ENCODE measurements at regions not wholly inside any gene's neighbourhood (a gene's known extent, or its start where the extent isn't known, plus 50 kb on each side); places are given as distances from the start of the nearest gene placed in this dataset.

DNA sequence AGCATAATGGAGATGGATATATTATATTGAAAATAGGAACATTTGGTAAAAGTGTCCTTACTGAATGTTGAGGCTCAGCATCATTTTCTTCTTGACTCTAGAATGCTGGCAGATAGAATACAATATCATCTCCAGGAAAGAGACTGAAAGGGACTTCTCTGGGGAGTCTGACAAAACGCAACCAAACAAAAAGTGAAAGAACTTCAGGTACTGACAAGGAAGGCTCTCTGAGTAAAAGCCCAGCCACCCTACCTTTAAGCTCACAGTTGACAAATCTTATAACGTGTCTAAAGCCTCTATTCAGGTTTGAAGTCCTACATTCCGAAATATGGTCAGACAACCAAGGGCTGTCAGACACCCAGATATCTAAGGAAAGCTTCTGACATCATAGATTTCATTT is 590.8 kb downstream of the SOX6 start:
- H3K27me3 ChIP-seq = no peaks in the 10 kb centered on the region
- WGBS, 2 donors = 81 to 86% methylated on average over 3 of the region's 3 CpGs
- H3K36me3 ChIP-seq = no peaks in the 10 kb centered on the region
- no peak for DNase-seq
- TF ChIP-seq, protein P1, sequence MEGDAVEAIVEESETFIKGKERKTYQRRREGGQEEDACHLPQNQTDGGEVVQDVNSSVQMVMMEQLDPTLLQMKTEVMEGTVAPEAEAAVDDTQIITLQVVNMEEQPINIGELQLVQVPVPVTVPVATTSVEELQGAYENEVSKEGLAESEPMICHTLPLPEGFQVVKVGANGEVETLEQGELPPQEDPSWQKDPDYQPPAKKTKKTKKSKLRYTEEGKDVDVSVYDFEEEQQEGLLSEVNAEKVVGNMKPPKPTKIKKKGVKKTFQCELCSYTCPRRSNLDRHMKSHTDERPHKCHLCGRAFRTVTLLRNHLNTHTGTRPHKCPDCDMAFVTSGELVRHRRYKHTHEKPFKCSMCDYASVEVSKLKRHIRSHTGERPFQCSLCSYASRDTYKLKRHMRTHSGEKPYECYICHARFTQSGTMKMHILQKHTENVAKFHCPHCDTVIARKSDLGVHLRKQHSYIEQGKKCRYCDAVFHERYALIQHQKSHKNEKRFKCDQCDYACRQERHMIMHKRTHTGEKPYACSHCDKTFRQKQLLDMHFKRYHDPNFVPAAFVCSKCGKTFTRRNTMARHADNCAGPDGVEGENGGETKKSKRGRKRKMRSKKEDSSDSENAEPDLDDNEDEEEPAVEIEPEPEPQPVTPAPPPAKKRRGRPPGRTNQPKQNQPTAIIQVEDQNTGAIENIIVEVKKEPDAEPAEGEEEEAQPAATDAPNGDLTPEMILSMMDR (IDR thresholded peaks at IDR 0.05) = no peak
- no peaks in the 10 kb centered on the region for H3K4me1 ChIP-seq
- no peak for ATAC-seq
- intact Hi-C loops (cut with DNase I) = no loop called here
- peaks cover 0 to 17% (median 0%) of the 10 kb centered on the region in 11 donors for H3K9me3 ChIP-seq
- no peak overlapping the region for H3K27ac ChIP-seq
- no peak overlapping the region for H3K4me3 ChIP-seq

DNA sequence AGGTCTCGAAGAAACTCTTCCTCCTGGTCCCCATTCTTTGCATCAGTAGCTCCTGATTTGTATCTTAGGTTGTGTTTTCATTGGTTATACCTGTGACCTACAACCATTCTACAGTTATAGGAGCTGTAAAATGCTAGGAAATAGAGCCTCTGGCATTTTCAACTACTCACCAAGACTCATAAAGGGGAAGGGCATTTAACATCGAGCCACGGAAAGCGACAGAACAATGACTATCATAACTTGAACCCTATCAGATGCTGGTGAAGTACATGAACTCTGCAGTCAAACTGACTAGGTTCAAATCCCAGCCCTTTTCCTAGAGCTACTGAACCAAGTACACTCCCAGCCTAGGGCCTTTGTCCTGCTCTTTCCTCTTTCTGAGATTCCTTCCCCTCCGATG is 588.0 kb downstream of the SOX6 start:
- 97 to 98% methylated on average over 5 of the region's 5 CpGs for WGBS, 2 donors
- Histone ChIP-seq H3K4me3 (no peak overlapping the region), H3K27me3 (no peaks in the 10 kb centered on the region), H3K4me1 (peaks cover 0 to 11% (median 0%) of the 10 kb centered on the region in 9 donors), H3K36me3 (no peaks in the 10 kb centered on the region), H3K9me3 (peaks cover 0 to 17% (median 0%) of the 10 kb centered on the region in 11 donors), H3K27ac (no peak overlapping the region)
- TF ChIP-seq, protein P1 (IDR thresholded peaks at IDR 0.05) = no peak
- no peak for DNase-seq
- ATAC-seq = no peak
- intact Hi-C loops (cut with DNase I) = no loop called here

DNA sequence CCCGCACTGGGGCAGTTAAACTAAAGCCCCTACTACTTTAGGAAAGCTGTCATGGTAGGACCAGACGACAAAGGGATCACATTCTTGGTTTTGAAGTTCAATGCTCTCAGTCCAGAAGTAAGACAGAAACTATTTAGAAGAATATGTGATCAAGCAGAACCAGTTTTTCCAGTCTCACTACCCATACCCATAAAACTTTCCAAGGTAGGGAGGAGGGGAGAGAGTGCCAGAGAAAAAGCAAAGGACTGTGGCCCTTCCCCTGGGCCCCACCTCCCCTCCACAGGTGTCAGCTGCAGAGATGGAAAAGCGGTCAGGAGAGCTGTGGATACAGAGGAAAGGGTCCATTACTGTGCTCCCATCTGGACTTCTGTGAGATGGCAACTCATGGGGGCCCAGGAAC is 587.1 kb downstream of the SOX6 start:
- intact Hi-C loops (cut with DNase I) = no loop called here
- TF ChIP-seq, protein P1 (IDR thresholded peaks at IDR 0.05) = no peak
- peaks cover 0 to 14% (median under 1%) of the 10 kb centered on the region in 9 donors for H3K4me1 ChIP-seq

DNA sequence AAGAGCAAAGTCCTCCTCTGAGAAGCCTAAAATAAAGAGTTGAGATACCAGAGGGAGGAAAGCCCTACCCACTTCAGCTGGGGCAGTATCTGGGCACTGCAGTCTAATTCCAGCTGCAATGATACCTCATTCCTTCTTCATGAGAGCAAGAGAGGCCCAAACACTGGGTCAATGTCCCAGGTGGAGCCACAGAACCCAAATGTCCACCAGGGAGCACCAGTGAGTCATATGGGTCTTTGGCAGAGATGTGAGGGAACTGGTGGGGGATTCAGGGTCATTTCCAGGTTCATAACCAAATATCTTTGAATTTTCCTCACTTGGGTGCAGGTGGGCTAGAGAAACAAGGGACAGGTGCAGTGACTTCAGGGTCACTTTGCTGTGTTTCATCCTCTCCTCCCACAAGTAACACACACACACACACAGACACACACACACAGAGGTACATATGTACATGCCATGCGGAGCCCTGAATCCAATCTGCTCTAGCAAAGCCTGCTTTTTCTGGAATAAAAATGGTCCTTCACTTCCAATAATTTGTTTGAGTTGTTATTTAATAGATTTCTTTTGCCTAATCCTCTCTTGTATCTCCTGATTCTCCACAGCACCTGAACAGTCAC is 585.4 kb downstream of the SOX6 start:
- Histone ChIP-seq H3K27ac (no peak overlapping the region), H3K36me3 (no peaks in the 10 kb centered on the region), H3K27me3 (peaks cover 0 to 3% (median 0%) of the 10 kb centered on the region in 7 donors), H3K4me1 (peaks cover 0 to 27% (median 9%) of the 10 kb centered on the region in 9 donors), H3K9me3 (peaks cover 0 to 13% (median 0%) of the 10 kb centered on the region in 11 donors), H3K4me3 (no peak overlapping the region)
- DNase-seq = peak in 1 of 2 donors; percentile 52
- TF ChIP-seq, protein P1 (IDR thresholded peaks at IDR 0.05) = peak; percentile 28 to 76 (median 64)
- no peak for ATAC-seq
- 96 to 100% methylated on average over 1 of the region's 1 CpG for WGBS, 2 donors
- intact Hi-C loops (cut with DNase I) = loop anchor here in 5 of 10 donors (2.0 to 5.0 kb wide), 4 partner anchors 119 to 842 kb away; no protein-coding TSS in a partner anchor

More for the DNA sequence above, 587.1 kb downstream of the SOX6 start:
- no peak for ATAC-seq
- Histone ChIP-seq H3K27ac (no peak overlapping the region), H3K9me3 (peaks cover 0 to 17% (median 0%) of the 10 kb centered on the region in 11 donors), H3K36me3 (no peaks in the 10 kb centered on the region), H3K4me3 (no peak overlapping the region), H3K27me3 (no peaks in the 10 kb centered on the region)
- WGBS, 2 donors = 98 to 99% methylated on average over 3 of the region's 3 CpGs
- no peak for DNase-seq

Data from heart right ventricle (tissue), 16 donors.